ENCODE measurements at regions not wholly inside any gene's neighbourhood (a gene's known extent, or its start where the extent isn't known, plus 50 kb on each side); places are given as distances from the start of the nearest gene placed in this dataset.

DNA sequence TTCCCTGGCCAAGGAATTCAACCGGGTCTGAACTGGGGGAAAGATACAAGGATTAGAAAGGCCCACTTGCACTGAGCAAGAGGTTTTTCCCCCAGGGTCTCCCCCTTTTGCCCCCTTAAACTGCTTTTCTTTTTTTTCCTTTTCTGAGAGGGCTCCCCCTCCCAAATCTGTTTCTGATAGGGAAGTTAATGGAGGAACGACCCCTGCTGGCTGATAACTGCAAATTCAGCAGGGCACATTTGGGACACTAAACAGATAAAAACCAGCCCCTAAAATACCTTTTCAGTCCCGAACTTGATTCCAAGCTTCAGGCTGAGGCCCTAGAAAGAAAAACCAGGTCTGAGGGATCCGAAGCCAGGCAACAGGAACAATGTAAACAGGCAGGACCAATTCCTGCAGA, 1012.4 kb upstream of the CRIM1 start:
- Histone ChIP-seq H3K9ac (ENCODE audit: low read length) (no peak overlapping the region), H4K20me1 (ENCODE audit: insufficient read depth) (no peaks in the 10 kb centered on the region), H3K4me2 (ENCODE audit: low read length) (no peak overlapping the region), H3K27ac (ENCODE audit: low read length) (no peak overlapping the region), H3K36me3 (ENCODE audit: insufficient read depth, low read length) (no peaks in the 10 kb centered on the region), H2AFZ (ENCODE audit: low read depth, low read length) (no peak overlapping the region), H3K4me3 (ENCODE audit: low read length) (no peak overlapping the region), H3K9me2 (ENCODE audit: insufficient read depth, low read length) (no peaks in the 10 kb centered on the region), H3F3A (ENCODE audit: insufficient read depth, low read length, poor library complexity, severe bottlenecking) (no peaks in the 10 kb centered on the region), H3K79me2 (replicated peaks; ENCODE audit: insufficient read depth, low read length) (no peaks in the 10 kb centered on the region), H3K9me3 (ENCODE audit: low read length) (no peaks in the 10 kb centered on the region), H3K27me3 (ENCODE audit: insufficient read depth, low read depth, low read length) (no peaks in the 10 kb centered on the region)
- TF ChIP-seq EP300 (conservative IDR thresholded peaks at IDR 0.05; ENCODE audit: poor library complexity, severe bottlenecking) = no peak
- TF ChIP-seq, protein P1, sequence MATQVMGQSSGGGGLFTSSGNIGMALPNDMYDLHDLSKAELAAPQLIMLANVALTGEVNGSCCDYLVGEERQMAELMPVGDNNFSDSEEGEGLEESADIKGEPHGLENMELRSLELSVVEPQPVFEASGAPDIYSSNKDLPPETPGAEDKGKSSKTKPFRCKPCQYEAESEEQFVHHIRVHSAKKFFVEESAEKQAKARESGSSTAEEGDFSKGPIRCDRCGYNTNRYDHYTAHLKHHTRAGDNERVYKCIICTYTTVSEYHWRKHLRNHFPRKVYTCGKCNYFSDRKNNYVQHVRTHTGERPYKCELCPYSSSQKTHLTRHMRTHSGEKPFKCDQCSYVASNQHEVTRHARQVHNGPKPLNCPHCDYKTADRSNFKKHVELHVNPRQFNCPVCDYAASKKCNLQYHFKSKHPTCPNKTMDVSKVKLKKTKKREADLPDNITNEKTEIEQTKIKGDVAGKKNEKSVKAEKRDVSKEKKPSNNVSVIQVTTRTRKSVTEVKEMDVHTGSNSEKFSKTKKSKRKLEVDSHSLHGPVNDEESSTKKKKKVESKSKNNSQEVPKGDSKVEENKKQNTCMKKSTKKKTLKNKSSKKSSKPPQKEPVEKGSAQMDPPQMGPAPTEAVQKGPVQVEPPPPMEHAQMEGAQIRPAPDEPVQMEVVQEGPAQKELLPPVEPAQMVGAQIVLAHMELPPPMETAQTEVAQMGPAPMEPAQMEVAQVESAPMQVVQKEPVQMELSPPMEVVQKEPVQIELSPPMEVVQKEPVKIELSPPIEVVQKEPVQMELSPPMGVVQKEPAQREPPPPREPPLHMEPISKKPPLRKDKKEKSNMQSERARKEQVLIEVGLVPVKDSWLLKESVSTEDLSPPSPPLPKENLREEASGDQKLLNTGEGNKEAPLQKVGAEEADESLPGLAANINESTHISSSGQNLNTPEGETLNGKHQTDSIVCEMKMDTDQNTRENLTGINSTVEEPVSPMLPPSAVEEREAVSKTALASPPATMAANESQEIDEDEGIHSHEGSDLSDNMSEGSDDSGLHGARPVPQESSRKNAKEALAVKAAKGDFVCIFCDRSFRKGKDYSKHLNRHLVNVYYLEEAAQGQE (IDR thresholded peaks at IDR 0.05; ENCODE audit: borderline replicate concordance) = no peak
- TF ChIP-seq POLR2AphosphoS5 (IDR thresholded peaks at IDR 0.05) = no peak
- TF ChIP-seq EZH2 (IDR thresholded peaks at IDR 0.05; ENCODE audit: borderline replicate concordance, insufficient read depth, low read length, poor library complexity, severe bottlenecking) = no peak
- TF ChIP-seq, protein P2, sequence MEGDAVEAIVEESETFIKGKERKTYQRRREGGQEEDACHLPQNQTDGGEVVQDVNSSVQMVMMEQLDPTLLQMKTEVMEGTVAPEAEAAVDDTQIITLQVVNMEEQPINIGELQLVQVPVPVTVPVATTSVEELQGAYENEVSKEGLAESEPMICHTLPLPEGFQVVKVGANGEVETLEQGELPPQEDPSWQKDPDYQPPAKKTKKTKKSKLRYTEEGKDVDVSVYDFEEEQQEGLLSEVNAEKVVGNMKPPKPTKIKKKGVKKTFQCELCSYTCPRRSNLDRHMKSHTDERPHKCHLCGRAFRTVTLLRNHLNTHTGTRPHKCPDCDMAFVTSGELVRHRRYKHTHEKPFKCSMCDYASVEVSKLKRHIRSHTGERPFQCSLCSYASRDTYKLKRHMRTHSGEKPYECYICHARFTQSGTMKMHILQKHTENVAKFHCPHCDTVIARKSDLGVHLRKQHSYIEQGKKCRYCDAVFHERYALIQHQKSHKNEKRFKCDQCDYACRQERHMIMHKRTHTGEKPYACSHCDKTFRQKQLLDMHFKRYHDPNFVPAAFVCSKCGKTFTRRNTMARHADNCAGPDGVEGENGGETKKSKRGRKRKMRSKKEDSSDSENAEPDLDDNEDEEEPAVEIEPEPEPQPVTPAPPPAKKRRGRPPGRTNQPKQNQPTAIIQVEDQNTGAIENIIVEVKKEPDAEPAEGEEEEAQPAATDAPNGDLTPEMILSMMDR (IDR thresholded peaks at IDR 0.05; ENCODE audit: poor library complexity, severe bottlenecking) = no peak
- TF ChIP-seq MXI1 (conservative IDR thresholded peaks at IDR 0.05; ENCODE audit: poor library complexity, severe bottlenecking) = no peak
- no peak for TF ChIP-seq SMC3 (conservative IDR thresholded peaks at IDR 0.05; ENCODE audit: poor library complexity)
- no peak for TF ChIP-seq RAD21 (conservative IDR thresholded peaks at IDR 0.05)
- TF ChIP-seq TAF1 (IDR thresholded peaks at IDR 0.05; ENCODE audit: low read depth) = no peak

DNA sequence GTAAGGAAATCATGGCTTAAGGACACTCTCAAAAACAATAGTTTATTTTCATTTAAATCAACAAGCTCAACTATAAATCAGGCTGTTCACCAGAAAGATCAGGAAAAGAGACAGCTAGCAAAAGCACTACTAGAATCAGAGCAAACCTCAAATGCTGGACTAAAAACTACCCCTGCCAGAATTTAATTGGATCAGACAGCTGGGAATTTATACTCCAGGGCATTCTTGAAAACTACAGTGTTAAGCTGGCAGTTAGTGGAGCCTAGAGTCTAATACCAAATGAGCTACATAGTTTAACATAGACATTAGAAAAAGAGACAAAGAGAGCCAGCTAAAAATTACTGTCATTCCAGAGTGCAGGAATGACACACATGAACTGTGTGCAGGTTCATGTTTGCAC, 1016.4 kb upstream of the CRIM1 start:
- Histone ChIP-seq H3K9ac (ENCODE audit: low read length) (no peak overlapping the region), H3K36me3 (ENCODE audit: insufficient read depth, low read length) (no peaks in the 10 kb centered on the region), H3F3A (ENCODE audit: insufficient read depth, low read length, poor library complexity, severe bottlenecking) (no peaks in the 10 kb centered on the region), H4K20me1 (ENCODE audit: insufficient read depth) (no peaks in the 10 kb centered on the region), H3K27me3 (ENCODE audit: insufficient read depth, low read depth, low read length) (no peaks in the 10 kb centered on the region), H3K27ac (ENCODE audit: low read length) (no peak overlapping the region), H3K4me3 (ENCODE audit: low read length) (no peak overlapping the region), H3K79me2 (replicated peaks; ENCODE audit: insufficient read depth, low read length) (no peaks in the 10 kb centered on the region), H3K9me2 (ENCODE audit: insufficient read depth, low read length) (no peaks in the 10 kb centered on the region), H3K4me2 (ENCODE audit: low read length) (no peak overlapping the region), H2AFZ (ENCODE audit: low read depth, low read length) (no peak overlapping the region), H3K9me3 (ENCODE audit: low read length) (no peaks in the 10 kb centered on the region)
- TF ChIP-seq POLR2AphosphoS5 (IDR thresholded peaks at IDR 0.05) (no peak), RAD21 (conservative IDR thresholded peaks at IDR 0.05) (no peak), EP300 (conservative IDR thresholded peaks at IDR 0.05; ENCODE audit: poor library complexity, severe bottlenecking) (no peak), MXI1 (conservative IDR thresholded peaks at IDR 0.05; ENCODE audit: poor library complexity, severe bottlenecking) (no peak)

- Histone ChIP-seq H3K27ac (ENCODE audit: low read length) (no peak overlapping the region), H3F3A (ENCODE audit: insufficient read depth, low read length, poor library complexity, severe bottlenecking) (no peaks in the 10 kb centered on the region), H3K27me3 (ENCODE audit: insufficient read depth, low read depth, low read length) (no peaks in the 10 kb centered on the region), H3K4me2 (ENCODE audit: low read length) (no peak overlapping the region), H3K9me3 (ENCODE audit: low read length) (no peaks in the 10 kb centered on the region), H4K20me1 (ENCODE audit: insufficient read depth) (no peaks in the 10 kb centered on the region), H3K36me3 (ENCODE audit: insufficient read depth, low read length) (no peaks in the 10 kb centered on the region), H3K4me3 (ENCODE audit: low read length) (no peak overlapping the region), H3K9me2 (ENCODE audit: insufficient read depth, low read length) (no peaks in the 10 kb centered on the region), H3K9ac (ENCODE audit: low read length) (no peak overlapping the region), H3K79me2 (replicated peaks; ENCODE audit: insufficient read depth, low read length) (no peaks in the 10 kb centered on the region), H2AFZ (ENCODE audit: low read depth, low read length) (no peak overlapping the region)
- no peak for TF ChIP-seq SMC3 (conservative IDR thresholded peaks at IDR 0.05; ENCODE audit: poor library complexity)
- no peak for TF ChIP-seq MXI1 (conservative IDR thresholded peaks at IDR 0.05; ENCODE audit: poor library complexity, severe bottlenecking)
- TF ChIP-seq EZH2 (IDR thresholded peaks at IDR 0.05; ENCODE audit: borderline replicate concordance, insufficient read depth, low read length, poor library complexity, severe bottlenecking) = no peak
- TF ChIP-seq, protein P1 (IDR thresholded peaks at IDR 0.05; ENCODE audit: borderline replicate concordance) = no peak
- TF ChIP-seq TAF1 (IDR thresholded peaks at IDR 0.05; ENCODE audit: low read depth) = no peak
- TF ChIP-seq EP300 (conservative IDR thresholded peaks at IDR 0.05; ENCODE audit: poor library complexity, severe bottlenecking) = no peak
- TF ChIP-seq POLR2AphosphoS5 (IDR thresholded peaks at IDR 0.05) = no peak
- TF ChIP-seq, protein P2 (IDR thresholded peaks at IDR 0.05; ENCODE audit: poor library complexity, severe bottlenecking) = no peak
- TF ChIP-seq RAD21 (conservative IDR thresholded peaks at IDR 0.05) = no peak
Observed at GRCh38 chr2:35337922-35338321, 1017.7 kb upstream of the CRIM1 start.
